H54 (cell line): ENCODE measurements at regions not wholly inside any gene's neighbourhood (a gene's known extent, or its start where the extent isn't known, plus 50 kb on each side); places are given as distances from the start of the nearest gene placed in this dataset.
"Not testable (repeated sequence)": the region's sequence is repeated elsewhere in the genome, so short reads cannot be mapped to it uniquely, and the experiment has no call there.

Source experiments
- DNase-seq: peaks from one replicate; pipeline ENCODE4 v3.0.0; 2011; ENCODE audit warnings: low spot score, mixed read lengths; ENCODE audit not compliant: insufficient read length
- FAIRE-seq: peaks from 3 replicates; lab custom pipeline; 2011; peaks lifted over from hg19 to GRCh38; lab: Jason Lieb, UNC
- POLR2A ChIP-seq: IDR thresholded peaks from 2 replicates; pipeline ENCODE4 v1.6.1; 2011; ENCODE audit warnings: low read depth, mild to moderate bottlenecking, low read length

GRCh38 chr2:226475650-226476049 lies 324.0 kb downstream of the IRS1 start:
- no peak for TF ChIP-seq POLR2A
- FAIRE-seq, result peak; percentile 94
- DNase-seq, result peak; percentile 23

- no peak for FAIRE-seq
- TF ChIP-seq POLR2A, result no peak
- no peak for DNase-seq
Measured at GRCh38 chr2:226474131-226474530, 325.5 kb downstream of the IRS1 start.

- TF ChIP-seq POLR2A, result no peak
- DNase-seq, result no peak
- peak; percentile 38 for FAIRE-seq
Measured at GRCh38 chr2:226471987-226472470, 327.6 kb downstream of the IRS1 start.

DNA sequence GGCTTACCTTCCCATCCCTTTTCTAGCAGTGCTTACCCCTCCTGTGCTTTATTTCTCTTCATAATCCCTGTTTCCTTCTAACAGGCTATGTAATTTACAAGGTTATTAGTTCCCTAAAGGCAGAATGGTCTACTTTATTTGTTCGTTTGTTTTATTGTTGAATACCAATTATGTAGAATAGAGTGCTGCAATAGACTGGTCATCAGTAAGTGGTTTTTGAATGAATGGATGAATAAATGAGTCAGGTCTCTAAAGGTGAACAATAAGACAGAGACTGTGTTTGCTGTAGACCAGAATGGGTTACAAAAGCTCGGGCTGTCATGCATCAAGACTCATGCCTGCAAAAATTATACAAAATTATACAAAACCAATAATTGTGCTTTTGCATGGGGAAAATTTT lies 332.0 kb downstream of the IRS1 start:
- FAIRE-seq (no peak), DNase-seq (no peak)
- TF ChIP-seq POLR2A, result no peak

DNA sequence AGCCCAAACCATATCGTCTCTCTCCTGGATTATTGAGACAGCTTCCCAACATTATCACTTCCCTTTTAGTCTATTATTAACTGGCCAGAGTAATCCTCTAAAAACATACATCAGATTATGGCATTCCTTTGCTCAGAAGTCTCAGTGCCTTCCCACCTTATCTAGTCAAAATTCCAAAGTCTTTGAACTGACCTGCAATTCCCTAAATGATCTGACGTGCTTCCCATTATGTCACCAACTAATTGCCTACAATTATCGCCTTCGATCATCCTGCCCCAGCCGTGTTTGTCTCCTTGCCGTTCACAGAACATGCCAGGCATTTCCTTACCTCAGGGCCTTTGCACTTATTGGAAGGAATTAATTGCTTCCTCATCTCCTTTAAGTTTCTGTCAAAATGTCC lies 332.4 kb downstream of the IRS1 start:
- TF ChIP-seq POLR2A, result no peak
- DNase-seq, result no peak
- no peak for FAIRE-seq

GRCh38 chr2:226466589-226466988 lies 333.0 kb downstream of the IRS1 start:
- no peak for DNase-seq
- no peak for FAIRE-seq

DNA sequence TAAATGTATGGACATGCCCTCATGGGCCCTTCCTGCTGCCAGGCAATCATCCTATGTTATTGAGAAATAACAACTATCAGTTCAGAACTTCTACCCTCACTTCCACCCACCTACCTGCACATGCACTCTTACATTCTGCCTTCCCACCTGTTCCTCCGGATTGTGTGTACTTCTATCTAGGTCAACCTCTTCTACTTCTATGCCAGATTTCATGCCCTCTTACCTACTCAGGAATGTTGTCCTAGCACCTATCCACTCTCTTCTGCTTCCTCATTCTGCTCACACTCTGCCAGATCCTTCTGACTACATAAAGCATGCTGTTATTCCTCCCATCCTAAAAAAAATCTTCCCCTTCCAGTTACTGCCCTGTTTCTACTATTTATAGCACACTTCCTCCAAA lies 333.5 kb downstream of the IRS1 start:
- DNase-seq (no peak), FAIRE-seq (no peak)
- TF ChIP-seq POLR2A, result no peak

More at GRCh38 chr2:226466589-226466988, 333.0 kb downstream of the IRS1 start:
- no peak for TF ChIP-seq POLR2A

DNA sequence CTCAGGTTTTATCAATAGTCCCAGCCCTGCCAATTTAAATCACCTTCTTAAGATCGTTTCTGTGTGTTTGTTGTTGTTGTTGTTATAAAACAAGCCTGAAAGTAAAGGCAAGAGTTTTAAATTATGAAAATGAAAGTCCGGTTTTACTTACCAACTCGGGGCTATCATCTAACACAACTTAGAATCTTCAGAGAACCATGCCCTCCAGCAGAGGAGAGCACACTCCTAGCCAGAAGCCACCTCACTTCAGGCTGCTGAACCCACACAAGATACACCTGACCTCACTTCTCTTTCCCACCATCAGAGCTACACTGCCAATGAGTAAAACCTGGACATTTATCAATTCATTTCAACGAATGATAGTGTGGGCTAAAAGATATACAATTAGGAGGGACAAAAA lies 335.2 kb downstream of the IRS1 start:
- FAIRE-seq (no peak), DNase-seq (no peak)
- TF ChIP-seq POLR2A, result no peak

DNA sequence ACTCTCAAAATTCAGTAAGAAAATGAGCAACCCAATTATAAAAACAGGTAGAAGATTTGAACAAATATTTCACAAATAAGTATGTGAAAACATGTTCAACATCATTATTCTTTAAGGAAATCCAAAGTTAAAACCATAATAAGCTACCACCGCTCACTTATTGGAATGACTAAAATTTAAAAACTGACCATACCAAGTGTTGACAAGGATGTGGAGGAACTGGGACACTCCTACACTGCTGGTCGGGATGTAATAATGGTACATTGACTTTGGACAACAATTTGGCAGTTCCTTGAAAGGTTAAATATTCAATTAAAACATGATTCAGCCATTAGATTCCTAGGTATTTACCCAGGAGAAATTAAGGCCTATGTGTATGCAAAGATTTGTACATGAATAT lies 336.5 kb downstream of the IRS1 start:
- DNase-seq, result no peak
- no peak for FAIRE-seq
- no peak for TF ChIP-seq POLR2A

GRCh38 chr2:226461981-226462380 lies 337.6 kb downstream of the IRS1 start:
- no peak for FAIRE-seq
- TF ChIP-seq POLR2A, result no peak
- DNase-seq, result no peak

DNA sequence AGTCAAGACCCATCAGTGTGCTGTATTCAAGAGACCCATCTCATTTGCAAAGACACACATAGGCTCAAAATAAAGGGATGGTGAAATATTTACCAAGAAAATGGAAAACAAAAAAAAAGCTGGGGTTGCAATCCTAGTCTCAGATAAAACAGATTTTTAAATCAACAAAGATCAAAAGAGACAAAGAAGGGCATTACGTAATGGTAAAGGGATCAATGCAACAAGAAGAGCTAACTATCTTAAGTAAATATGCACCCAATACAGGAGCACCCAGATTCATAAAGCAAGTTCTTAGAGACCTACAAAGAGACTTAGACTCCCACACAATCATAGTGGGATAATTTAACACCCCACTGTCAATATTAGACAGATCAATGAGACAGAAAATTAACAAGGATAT lies 343.5 kb downstream of the IRS1 start:
- not testable (repeated sequence) for FAIRE-seq, DNase-seq

- no peak for TF ChIP-seq POLR2A
- FAIRE-seq (no peak), DNase-seq (no peak)
Measured at GRCh38 chr2:226452768-226453167, 346.9 kb downstream of the IRS1 start.

- no peak for TF ChIP-seq POLR2A
- FAIRE-seq (no peak), DNase-seq (no peak)
Measured at GRCh38 chr2:226451486-226451885, 348.1 kb downstream of the IRS1 start.

DNA sequence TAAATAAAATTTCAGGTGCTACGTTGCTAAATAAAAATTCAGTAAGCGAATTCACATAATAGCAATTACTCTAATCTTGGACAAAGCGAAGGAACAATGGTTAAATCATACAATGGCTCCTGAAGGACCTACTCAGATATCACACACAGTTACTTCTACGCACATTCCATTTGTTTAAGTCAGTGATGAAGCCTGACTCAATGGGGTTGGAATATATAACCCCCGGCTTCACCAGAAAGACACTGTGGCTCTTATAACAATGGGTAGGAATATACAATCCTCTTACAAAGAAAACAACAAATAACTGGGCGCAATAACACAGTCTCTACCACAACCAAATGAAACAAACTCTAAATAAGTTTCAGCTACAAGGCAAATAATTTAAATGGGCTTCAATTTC lies 349.5 kb downstream of the IRS1 start:
- no peak for DNase-seq
- TF ChIP-seq POLR2A, result no peak
- no peak for FAIRE-seq

DNA sequence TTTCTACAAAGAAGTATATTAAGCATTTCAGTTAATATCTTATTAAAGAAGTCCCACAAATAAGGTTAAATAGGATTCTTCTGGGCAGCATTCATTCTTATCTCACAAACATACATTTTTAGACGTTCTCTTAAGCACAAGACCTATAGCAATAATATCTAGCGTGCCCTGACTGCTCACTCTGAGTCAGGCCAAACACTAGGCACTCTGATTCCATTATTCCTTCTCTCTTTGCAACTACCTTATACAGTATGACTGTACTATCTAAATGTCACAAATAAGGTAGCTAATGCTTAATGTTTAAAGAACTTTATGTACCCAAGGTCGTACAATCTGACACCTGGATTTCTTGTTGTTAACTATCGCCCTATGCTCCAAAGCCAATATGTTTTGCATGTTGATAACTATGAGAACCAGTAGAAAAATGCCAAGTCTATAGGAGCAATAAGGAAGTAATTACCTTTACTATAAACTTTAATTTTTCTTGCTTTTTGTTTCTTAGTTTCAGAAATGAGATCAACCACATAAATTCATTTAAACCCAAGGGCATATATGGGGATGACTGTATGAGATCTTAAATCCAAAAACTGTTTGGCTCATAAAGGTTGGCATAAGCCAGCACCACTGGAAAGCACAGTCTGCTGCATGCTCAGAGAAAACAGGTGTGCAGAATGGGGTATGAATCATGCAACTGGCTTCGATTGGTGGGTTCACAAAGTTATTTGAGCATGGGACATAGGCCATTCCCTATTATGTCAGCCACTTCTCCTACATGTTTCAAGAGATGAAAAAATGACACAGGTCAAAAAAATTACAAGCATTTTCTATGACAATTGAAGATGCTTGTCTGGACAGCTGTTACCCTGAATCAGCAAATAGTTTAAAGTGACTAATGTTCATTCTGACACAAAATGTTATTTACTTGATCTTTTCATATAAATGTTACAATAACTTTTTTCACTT lies 352.0 kb downstream of the IRS1 start:
- DNase-seq, result no peak
- no peak for TF ChIP-seq POLR2A
- FAIRE-seq, result peak; percentile 94
